ENCODE measurements at regions not wholly inside any gene's neighbourhood (a gene's known extent, or its start where the extent isn't known, plus 50 kb on each side); places are given as distances from the start of the nearest gene placed in this dataset.

- no peaks in the 10 kb centered on the region for H3K9me3 ChIP-seq (ENCODE audit: low read length)
- H2AFZ ChIP-seq (ENCODE audit: low read length) = no peak overlapping the region
- in situ Hi-C loops (cut with HindIII; ENCODE audit: extremely low pct_ligation_motif_present, low pct_unique_long_range_greater_than_20kb) = no loop called here
- H3K9ac ChIP-seq (ENCODE audit: insufficient read depth, low read depth, low read length) = no peak overlapping the region
- H3K36me3 ChIP-seq (replicated peaks in 1 of 2; ENCODE audit: control insufficient read depth in 1 of 2, insufficient read depth in 2 of 2, low read length in 2 of 2) = no peaks in the 10 kb centered on the region
- 79% methylated on average over 2 of the region's 2 CpGs for WGBS (ENCODE audit: low lambda C conversion rate)
- FAIRE-seq (no peak), DNase-seq (ENCODE audit: low spot score) (no peak), ATAC-seq (no peak)
- intact Hi-C loops (cut with micrococcal nuclease; ENCODE audit: unreplicated experiment) = no loop called here
- ChIA-PET CTCF (ENCODE audit: low intra/inter-chr PET ratio, low total read pairs) (no interaction called here), POLR2A (no interaction called here)
- H3K27me3 ChIP-seq (ENCODE audit: control insufficient read depth in 1 of 2, insufficient read depth in 2 of 2, low read length in 2 of 2) = no peaks in the 10 kb centered on the region
- no TSS peak for BruUV-seq (replicated peaks)
- H3K79me2 ChIP-seq (ENCODE audit: insufficient read depth, low read length) = no peaks in the 10 kb centered on the region
- no peak overlapping the region for H3K4me3 ChIP-seq (replicated peaks in 1 of 3; ENCODE audit: insufficient read depth in 1 of 3, low read depth in 2 of 3, low read length in 3 of 3)
- H3K4me2 ChIP-seq (ENCODE audit: low read depth, low read length) = no peak overlapping the region
- H4K20me1 ChIP-seq (ENCODE audit: insufficient read depth, low read length) = no peaks in the 10 kb centered on the region
- TF ChIP-seq PRDM10 (CRISPR knock-in tag; IDR thresholded peaks at IDR 0.05; ENCODE audit: low read depth) (no peak), ZMAT5 (CRISPR knock-in tag; IDR thresholded peaks at IDR 0.05; ENCODE audit: borderline replicate concordance, low read depth) (no peak), LRRFIP1 (CRISPR knock-in tag; conservative IDR thresholded peaks at IDR 0.05) (no peak), ZNF644 (CRISPR knock-in tag; IDR thresholded peaks at IDR 0.05; ENCODE audit: low read depth) (no peak), RFXAP (CRISPR knock-in tag; IDR thresholded peaks at IDR 0.05; ENCODE audit: borderline replicate concordance) (no peak), MEIS1 (CRISPR knock-in tag; IDR thresholded peaks at IDR 0.05; ENCODE audit: borderline replicate concordance) (no peak), ZNF335 (CRISPR knock-in tag; IDR thresholded peaks at IDR 0.05) (no peak), DZIP1 (CRISPR knock-in tag; IDR thresholded peaks at IDR 0.05) (no peak)
- no peak overlapping the region for H3K27ac ChIP-seq (ENCODE audit: extremely low read length, insufficient read depth, low read length)
- H3K4me1 ChIP-seq (ENCODE audit: insufficient read depth, low read length) = no peaks in the 10 kb centered on the region
Observed at GRCh38 chr18:34525244-34525643, 184.9 kb upstream of the DTNA start.
